Omental fat pad (tissue), 3 donors: ENCODE measurements at regions not wholly inside any gene's neighbourhood (a gene's known extent, or its start where the extent isn't known, plus 50 kb on each side); places are given as distances from the start of the nearest gene placed in this dataset.

Source experiments
- ATAC-seq: fragments of 150-250 bp; one replicate; pipeline ENCODE4 v1.9.1; 2016; ENCODE audit warnings: mild to moderate bottlenecking, moderate library complexity; ENCODE audit not compliant: low FRiP score
- DNase-seq: peaks from one replicate; pipeline ENCODE4 v3.0.0-alpha.2; 2019; ENCODE audit warnings: low spot score
- CTCF ChIP-seq, 3 donors: fragments of 450-650 bp; IDR thresholded peaks; one replicate each; pipeline ENCODE4 v1.5.1; 2016 to 2017; ENCODE audit warnings: antibody characterized with exemption in 3 of 3, mild to moderate bottlenecking in 3 of 3, moderate library complexity in 2 of 3

GRCh38 chr9:84123648-84124406, 143.2 kb downstream of the RMI1 start:
- no peak for DNase-seq
- no peak for TF ChIP-seq CTCF (IDR thresholded peaks at IDR 0.05)
- no peak for ATAC-seq

DNA sequence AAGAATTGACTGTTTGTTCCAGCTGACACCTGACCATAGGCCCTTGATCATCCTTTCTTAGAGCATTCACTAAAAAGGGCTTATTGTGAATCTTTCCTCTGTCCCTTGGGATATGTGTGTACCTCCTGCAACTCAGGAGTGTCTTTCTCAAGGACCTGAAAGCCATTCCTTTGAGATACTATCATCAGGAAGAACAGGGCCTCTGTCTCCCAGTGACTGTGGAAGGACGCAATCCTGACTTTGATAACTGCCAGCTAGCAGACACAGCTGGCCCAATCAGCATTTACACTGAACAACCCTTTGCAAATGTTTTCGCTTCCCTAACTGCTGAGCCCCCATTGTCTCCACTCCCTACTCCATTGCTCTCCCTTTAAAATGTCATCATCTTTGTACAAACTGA, 144.4 kb downstream of the RMI1 start:
- DNase-seq: no peak
- no peak for TF ChIP-seq CTCF (IDR thresholded peaks at IDR 0.05)
- ATAC-seq: no peak

- ATAC-seq (no peak), DNase-seq (no peak)
- TF ChIP-seq CTCF (IDR thresholded peaks at IDR 0.05): no peak
These were observed 148.9 kb downstream of the RMI1 start for GRCh38 chr9:84129529-84129928.

GRCh38 chr9:84136119-84136868, 155.7 kb downstream of the RMI1 start:
- DNase-seq (no peak), ATAC-seq (no peak)
- no peak for TF ChIP-seq CTCF (IDR thresholded peaks at IDR 0.05)

DNA sequence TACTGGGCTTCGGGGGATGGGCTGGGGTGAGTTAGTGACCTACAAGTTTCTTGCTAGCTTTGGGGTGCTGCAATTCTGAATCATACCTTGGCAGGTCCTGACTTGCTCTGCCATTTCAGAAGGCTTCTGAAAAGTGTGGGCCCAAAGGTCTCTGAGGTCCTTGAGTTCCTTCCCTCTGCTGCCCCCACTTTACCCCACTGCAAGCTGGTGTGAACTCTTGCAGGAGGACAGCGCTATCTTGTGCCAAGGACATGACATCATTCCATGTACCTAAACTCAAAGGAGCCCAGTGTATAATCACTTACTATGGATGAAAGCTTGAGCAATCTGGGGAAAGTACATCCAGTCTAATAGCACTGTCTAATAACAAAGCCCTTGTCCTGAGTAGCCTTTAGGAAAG, 157.4 kb downstream of the RMI1 start:
- no peak for ATAC-seq

GRCh38 chr9:84138541-84138940, 157.9 kb downstream of the RMI1 start:
- no peak for TF ChIP-seq CTCF (IDR thresholded peaks at IDR 0.05)
- DNase-seq (no peak), ATAC-seq (no peak)

More for the DNA sequence above, 157.4 kb downstream of the RMI1 start:
- no peak for TF ChIP-seq CTCF (IDR thresholded peaks at IDR 0.05)
- DNase-seq: no peak
